Natural killer cell (primary cell): ENCODE measurements at regions not wholly inside any gene's neighbourhood (a gene's known extent, or its start where the extent isn't known, plus 50 kb on each side); places are given as distances from the start of the nearest gene placed in this dataset.

Experiments
- ATAC-seq, 3 donors: fragments of 150-1000 bp in 2 of 3; fragments of 200-7000 bp in 1 of 3; cut with Tn5 transposase; 1 replicate in 1 of 3; 2 replicates in 2 of 3; pipeline ENCODE4 v1.10.0; 2021; ENCODE audit warnings: mild to moderate bottlenecking in 2 of 3, moderate library complexity in 2 of 3
- DNase-seq, 2 donors: peaks; one replicate each; pipeline versions ENCODE4 v3.0.0 to v3.0.0-alpha.2; 2013 to 2021; ENCODE audit warnings: mixed read lengths in 1 of 2
- H3K27ac ChIP-seq: one replicate; pipeline ENCODE4 v1.5.1; 2013; ENCODE audit warnings: mild to moderate bottlenecking, low read length
- H3K27me3 ChIP-seq: one replicate; pipeline ENCODE4 v1.6.1; 2013; ENCODE audit warnings: low read length; ENCODE audit not compliant: control insufficient read depth, insufficient read depth
- H3K36me3 ChIP-seq: one replicate; pipeline ENCODE4 v1.6.1; 2013; ENCODE audit warnings: low read length; ENCODE audit not compliant: control insufficient read depth, insufficient read depth
- H3K4me1 ChIP-seq: one replicate; pipeline ENCODE4 v1.6.1; 2013; ENCODE audit warnings: low read length; ENCODE audit not compliant: control insufficient read depth, insufficient read depth
- H3K4me3 ChIP-seq: one replicate; pipeline ENCODE4 v1.5.1; 2013; ENCODE audit warnings: low read length
- H3K9me3 ChIP-seq: one replicate; pipeline ENCODE4 v1.6.1; 2013; ENCODE audit warnings: low read length; ENCODE audit not compliant: control insufficient read depth, insufficient read depth
- H3K27ac Mint-ChIP-seq, 2 donors: one replicate each; pipeline ENCODE4 v1.8.0; 2022; ENCODE audit warnings: mild to moderate bottlenecking in 2 of 2, mixed read lengths in 2 of 2, moderate library complexity in 1 of 2
- H3K27me3 Mint-ChIP-seq, 2 donors: one replicate each; pipeline ENCODE4 v1.8.0; 2022; ENCODE audit warnings: low read depth in 2 of 2, mixed read lengths in 2 of 2
- H3K36me3 Mint-ChIP-seq: one replicate; pipeline ENCODE4 v1.8.0; 2022; ENCODE audit warnings: mixed read lengths
- H3K4me1 Mint-ChIP-seq, 2 donors: one replicate each; pipeline ENCODE4 v1.8.0; 2022; ENCODE audit warnings: mixed read lengths in 2 of 2
- H3K4me3 Mint-ChIP-seq: one replicate; pipeline ENCODE4 v1.8.0; 2022; ENCODE audit warnings: mild to moderate bottlenecking, moderate library complexity, mixed read lengths
- H3K9me3 Mint-ChIP-seq, 2 donors: one replicate each; pipeline ENCODE4 v1.8.0; 2022; ENCODE audit warnings: mixed read lengths in 2 of 2
- WGBS: methylation state at CpG from one replicate; pipeline ENCODE4 v1.1.7; 2013; ENCODE audit warnings: missing lambda C conversion rate; ENCODE audit not compliant: insufficient coverage; 5-methylcytosine and 5-hydroxymethylcytosine counted together
- intact Hi-C: fragments of 100-400 bp; cut with micrococcal nuclease; formaldehyde crosslinking; loops from one replicate; pipeline ENCODE4 v1.14.2; 2022
- TF ChIP-seq, protein P1 (sequence below): fragments of 200-600 bp; IDR thresholded peaks from one replicate; pipeline ENCODE4 v1.8.0; 2022; ENCODE audit warnings: antibody characterized with exemption

- Mint-ChIP-seq H3K9me3 (peaks cover 2 to 8% of the 10 kb centered on the region in 2 donors), H3K27ac (no peak overlapping the region), H3K36me3 (no peaks in the 10 kb centered on the region), H3K4me3 (no peak overlapping the region), H3K4me1 (no peaks in the 10 kb centered on the region), H3K27me3 (no peaks in the 10 kb centered on the region)
- no peaks in the 10 kb centered on the region for H3K9me3 ChIP-seq
- TF ChIP-seq, protein P1, sequence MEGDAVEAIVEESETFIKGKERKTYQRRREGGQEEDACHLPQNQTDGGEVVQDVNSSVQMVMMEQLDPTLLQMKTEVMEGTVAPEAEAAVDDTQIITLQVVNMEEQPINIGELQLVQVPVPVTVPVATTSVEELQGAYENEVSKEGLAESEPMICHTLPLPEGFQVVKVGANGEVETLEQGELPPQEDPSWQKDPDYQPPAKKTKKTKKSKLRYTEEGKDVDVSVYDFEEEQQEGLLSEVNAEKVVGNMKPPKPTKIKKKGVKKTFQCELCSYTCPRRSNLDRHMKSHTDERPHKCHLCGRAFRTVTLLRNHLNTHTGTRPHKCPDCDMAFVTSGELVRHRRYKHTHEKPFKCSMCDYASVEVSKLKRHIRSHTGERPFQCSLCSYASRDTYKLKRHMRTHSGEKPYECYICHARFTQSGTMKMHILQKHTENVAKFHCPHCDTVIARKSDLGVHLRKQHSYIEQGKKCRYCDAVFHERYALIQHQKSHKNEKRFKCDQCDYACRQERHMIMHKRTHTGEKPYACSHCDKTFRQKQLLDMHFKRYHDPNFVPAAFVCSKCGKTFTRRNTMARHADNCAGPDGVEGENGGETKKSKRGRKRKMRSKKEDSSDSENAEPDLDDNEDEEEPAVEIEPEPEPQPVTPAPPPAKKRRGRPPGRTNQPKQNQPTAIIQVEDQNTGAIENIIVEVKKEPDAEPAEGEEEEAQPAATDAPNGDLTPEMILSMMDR, result no peak
- intact Hi-C loops, result no loop called here
- no peak overlapping the region for H3K4me3 ChIP-seq
- H3K27me3 ChIP-seq, result no peaks in the 10 kb centered on the region
- no peak overlapping the region for H3K27ac ChIP-seq
- ATAC-seq, result no peak
- no peaks in the 10 kb centered on the region for H3K4me1 ChIP-seq
- H3K36me3 ChIP-seq, result no peaks in the 10 kb centered on the region
- DNase-seq, result no peak
Observed at GRCh38 chr9:108133101-108133500, 643.5 kb upstream of the KLF4 start.

- Mint-ChIP-seq H3K36me3 (no peaks in the 10 kb centered on the region), H3K27ac (no peak overlapping the region), H3K4me3 (no peak overlapping the region), H3K27me3 (no peaks in the 10 kb centered on the region), H3K4me1 (no peaks in the 10 kb centered on the region), H3K9me3 (peaks cover 0 to 3% of the 10 kb centered on the region in 2 donors)
- Histone ChIP-seq H3K27me3 (no peaks in the 10 kb centered on the region), H3K9me3 (no peaks in the 10 kb centered on the region), H3K4me3 (no peak overlapping the region), H3K4me1 (no peaks in the 10 kb centered on the region), H3K36me3 (no peaks in the 10 kb centered on the region), H3K27ac (no peak overlapping the region)
- TF ChIP-seq, protein P1, result no peak
- intact Hi-C loops, result no loop called here
- DNase-seq (no peak), ATAC-seq (no peak)
- WGBS, result 100% methylated on average over 2 of the region's 2 CpGs
Observed at GRCh38 chr9:108130905-108131304, 641.3 kb upstream of the KLF4 start.

DNA sequence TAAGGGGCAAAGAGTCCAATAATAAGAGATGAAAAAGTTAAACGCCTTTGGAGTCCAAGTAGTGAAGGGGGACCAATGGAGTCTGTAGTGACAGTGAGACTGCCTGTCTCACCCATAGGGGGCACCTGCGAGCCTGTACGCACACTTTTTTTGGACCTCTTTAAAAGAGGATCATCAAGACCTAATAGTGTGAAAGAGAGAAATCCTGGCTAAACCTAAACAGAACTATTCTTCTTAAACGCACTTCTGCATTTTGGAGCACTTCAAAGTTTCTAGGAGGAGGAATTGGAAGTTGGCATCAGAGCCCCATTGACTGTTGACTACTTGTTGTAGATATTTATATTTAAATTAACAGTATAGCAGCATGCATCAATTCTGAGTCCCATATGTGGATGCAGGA is 636.1 kb upstream of the KLF4 start:
- Histone ChIP-seq H3K4me1 (no peaks in the 10 kb centered on the region), H3K27ac (no peak overlapping the region), H3K9me3 (no peaks in the 10 kb centered on the region), H3K36me3 (no peaks in the 10 kb centered on the region), H3K4me3 (no peak overlapping the region), H3K27me3 (no peaks in the 10 kb centered on the region)
- Mint-ChIP-seq H3K4me1 (no peaks in the 10 kb centered on the region), H3K27ac (no peak overlapping the region), H3K4me3 (no peak overlapping the region), H3K9me3 (peaks cover 6 to 8% of the 10 kb centered on the region in 2 donors), H3K27me3 (no peaks in the 10 kb centered on the region), H3K36me3 (no peaks in the 10 kb centered on the region)
- WGBS, result 91% methylated on average over 3 of the region's 4 CpGs
- ATAC-seq (no peak), DNase-seq (no peak)
- TF ChIP-seq, protein P1, result no peak
- intact Hi-C loops, result no loop called here

DNA sequence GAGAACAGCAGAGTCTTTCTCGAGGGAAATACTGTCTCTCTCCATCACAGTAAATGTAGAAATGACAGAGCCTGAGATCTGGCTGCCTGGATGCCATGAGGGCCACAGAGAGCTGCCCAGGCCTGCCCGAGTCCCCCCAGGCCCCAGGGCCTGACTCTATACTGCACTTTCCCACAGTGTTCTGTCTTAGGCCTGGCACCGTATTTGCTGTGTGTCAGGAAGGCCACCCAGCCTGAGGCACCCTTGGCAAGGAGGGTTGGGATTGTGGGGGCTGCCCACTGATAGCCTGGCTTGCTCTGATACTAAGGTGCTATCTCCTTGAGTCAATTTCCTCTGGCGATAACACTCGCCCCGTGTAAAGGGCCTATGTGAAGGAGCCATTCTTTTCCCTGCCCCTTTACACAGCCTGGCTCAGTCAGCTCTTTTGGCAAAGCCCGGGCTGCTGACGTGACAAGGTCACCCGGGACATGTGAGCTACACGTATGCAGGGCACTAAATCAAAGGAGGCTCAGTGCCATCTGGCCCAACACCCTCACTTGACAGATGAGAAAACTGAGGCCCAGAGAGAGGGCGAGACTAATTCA is 630.1 kb upstream of the KLF4 start:
- ATAC-seq, result no peak
- intact Hi-C loops, result no loop called here

More for the DNA sequence above, 630.1 kb upstream of the KLF4 start:
- no peak for DNase-seq
- H3K4me1 ChIP-seq, result no peaks in the 10 kb centered on the region
- H3K9me3 ChIP-seq, result peaks cover 4% of the 10 kb centered on the region
- H3K27ac ChIP-seq, result no peak overlapping the region
- H3K4me3 ChIP-seq, result no peak overlapping the region
- Mint-ChIP-seq H3K27me3 (no peaks in the 10 kb centered on the region), H3K27ac (no peak overlapping the region), H3K4me3 (no peak overlapping the region), H3K4me1 (no peaks in the 10 kb centered on the region), H3K36me3 (no peaks in the 10 kb centered on the region), H3K9me3 (peaks cover 3 to 9% of the 10 kb centered on the region in 2 donors)
- no peaks in the 10 kb centered on the region for H3K27me3 ChIP-seq
- H3K36me3 ChIP-seq, result no peaks in the 10 kb centered on the region
- TF ChIP-seq, protein P1, result no peak
- WGBS, result 90% methylated on average over 11 of the region's 11 CpGs
